ENCODE measurements at regions not wholly inside any gene's neighbourhood (a gene's known extent, or its start where the extent isn't known, plus 50 kb on each side); places are given as distances from the start of the nearest gene placed in this dataset.
"Not testable (repeated sequence)": the region's sequence is repeated elsewhere in the genome, so short reads cannot be mapped to it uniquely, and the experiment has no call there.

- no peak overlapping the region for H3K4me3 ChIP-seq (ENCODE audit: low read depth, low read length)
- no peak for TF ChIP-seq CTCF (IDR thresholded peaks at IDR 0.05; ENCODE audit: low read depth, low read length, missing control alignments)
- no peak for DNase-seq (ENCODE audit: low read depth)
- in situ Hi-C loops (cut with HindIII; ENCODE audit: low sequenced_read_pairs), result loop anchor here (5.0 to 25.0 kb wide), 2 partner anchors 33 to 203 kb away; no protein-coding TSS in a partner anchor
Measured at GRCh38 chr1:181208967-181209366, 120.5 kb downstream of the IER5 start.

GRCh38 chr1:181213056-181213455 lies 124.6 kb downstream of the IER5 start:
- TF ChIP-seq CTCF (IDR thresholded peaks at IDR 0.05; ENCODE audit: low read depth, low read length, missing control alignments), result no peak
- DNase-seq (ENCODE audit: low read depth), result no peak
- in situ Hi-C loops (cut with HindIII; ENCODE audit: low sequenced_read_pairs), result loop anchor here (25.0 kb wide), 1 partner anchor 199 kb away; no protein-coding TSS in a partner anchor
- H3K4me3 ChIP-seq (ENCODE audit: low read depth, low read length), result no peak overlapping the region

- H3K4me3 ChIP-seq (ENCODE audit: low read depth, low read length), result no peak overlapping the region
- DNase-seq (ENCODE audit: low read depth), result no peak
- TF ChIP-seq CTCF (IDR thresholded peaks at IDR 0.05; ENCODE audit: low read depth, low read length, missing control alignments), result no peak
- in situ Hi-C loops (cut with HindIII; ENCODE audit: low sequenced_read_pairs), result loop anchor here (25.0 kb wide), 1 partner anchor 196 kb away; no protein-coding TSS in a partner anchor
Measured at GRCh38 chr1:181216591-181216994, 128.1 kb downstream of the IER5 start.

- no peak for TF ChIP-seq CTCF (IDR thresholded peaks at IDR 0.05; ENCODE audit: low read depth, low read length, missing control alignments)
- no peak for DNase-seq (ENCODE audit: low read depth)
- no peak overlapping the region for H3K4me3 ChIP-seq (ENCODE audit: low read depth, low read length)
- in situ Hi-C loops (cut with HindIII; ENCODE audit: low sequenced_read_pairs), result loop anchor here (25.0 kb wide), 1 partner anchor 192 kb away; no protein-coding TSS in a partner anchor
Measured at GRCh38 chr1:181219938-181220337, 131.4 kb downstream of the IER5 start.

- no peak for TF ChIP-seq CTCF (IDR thresholded peaks at IDR 0.05; ENCODE audit: low read depth, low read length, missing control alignments)
- H3K4me3 ChIP-seq (ENCODE audit: low read depth, low read length), result no peak overlapping the region
- in situ Hi-C loops (cut with HindIII; ENCODE audit: low sequenced_read_pairs), result loop anchor here (25.0 kb wide), 1 partner anchor 191 kb away; no protein-coding TSS in a partner anchor
- no peak for DNase-seq (ENCODE audit: low read depth)
Measured at GRCh38 chr1:181221078-181221477, 132.6 kb downstream of the IER5 start.

GRCh38 chr1:181222972-181223505 lies 134.5 kb downstream of the IER5 start:
- no peak for DNase-seq (ENCODE audit: low read depth)
- TF ChIP-seq CTCF (IDR thresholded peaks at IDR 0.05; ENCODE audit: low read depth, low read length, missing control alignments), result no peak
- H3K4me3 ChIP-seq (ENCODE audit: low read depth, low read length), result no peak overlapping the region
- in situ Hi-C loops (cut with HindIII; ENCODE audit: low sequenced_read_pairs), result loop anchor here (25.0 kb wide), 1 partner anchor 189 kb away; no protein-coding TSS in a partner anchor

GRCh38 chr1:181226728-181227127 lies 138.2 kb downstream of the IER5 start:
- in situ Hi-C loops (cut with HindIII; ENCODE audit: low sequenced_read_pairs); H3K4me3 ChIP-seq (ENCODE audit: low read depth, low read length); DNase-seq (ENCODE audit: low read depth): not testable (repeated sequence)
